ENCODE measurements at regions not wholly inside any gene's neighbourhood (a gene's known extent, or its start where the extent isn't known, plus 50 kb on each side); places are given as distances from the start of the nearest gene placed in this dataset.

DNA sequence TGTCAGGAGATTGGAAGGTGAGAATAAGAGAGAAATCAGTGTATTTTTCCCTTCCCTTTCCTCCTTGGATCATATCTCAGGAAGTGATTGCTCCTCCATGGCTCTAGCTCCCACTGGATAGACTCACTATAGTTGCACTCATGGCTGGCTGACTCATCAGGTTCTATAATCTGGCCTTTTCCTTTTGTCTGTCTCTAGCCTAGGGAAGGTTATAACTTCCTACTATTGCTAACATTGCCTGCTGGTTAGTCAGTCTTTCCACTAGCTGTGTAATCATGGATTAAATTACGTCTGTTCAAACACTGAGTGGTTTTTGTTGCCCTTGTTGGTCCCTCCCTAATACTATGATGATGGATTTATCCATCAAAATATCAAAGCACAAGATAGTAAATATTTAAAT is 195.5 kb upstream of the VEGFC start:
- DNase-seq, result no peak

DNA sequence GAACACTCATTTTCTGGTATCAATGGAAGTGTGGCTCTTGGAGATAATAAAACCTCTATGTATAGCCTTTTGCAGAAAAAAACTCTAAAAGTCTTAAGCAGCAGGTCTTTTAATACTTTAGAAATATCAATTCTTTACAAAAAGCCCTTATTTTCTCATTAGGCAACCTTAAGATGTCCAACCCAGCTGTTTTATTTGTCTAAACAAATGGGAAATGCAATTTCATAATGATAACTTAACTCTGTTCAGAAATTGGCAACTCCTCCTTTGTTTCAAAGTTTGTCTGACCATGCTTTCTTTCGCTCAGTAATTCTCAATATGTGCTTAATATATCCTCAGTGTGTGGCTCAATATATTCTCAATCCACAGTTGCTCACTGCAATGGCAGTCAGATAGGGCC is 196.5 kb upstream of the VEGFC start:
- no peak for DNase-seq

DNA sequence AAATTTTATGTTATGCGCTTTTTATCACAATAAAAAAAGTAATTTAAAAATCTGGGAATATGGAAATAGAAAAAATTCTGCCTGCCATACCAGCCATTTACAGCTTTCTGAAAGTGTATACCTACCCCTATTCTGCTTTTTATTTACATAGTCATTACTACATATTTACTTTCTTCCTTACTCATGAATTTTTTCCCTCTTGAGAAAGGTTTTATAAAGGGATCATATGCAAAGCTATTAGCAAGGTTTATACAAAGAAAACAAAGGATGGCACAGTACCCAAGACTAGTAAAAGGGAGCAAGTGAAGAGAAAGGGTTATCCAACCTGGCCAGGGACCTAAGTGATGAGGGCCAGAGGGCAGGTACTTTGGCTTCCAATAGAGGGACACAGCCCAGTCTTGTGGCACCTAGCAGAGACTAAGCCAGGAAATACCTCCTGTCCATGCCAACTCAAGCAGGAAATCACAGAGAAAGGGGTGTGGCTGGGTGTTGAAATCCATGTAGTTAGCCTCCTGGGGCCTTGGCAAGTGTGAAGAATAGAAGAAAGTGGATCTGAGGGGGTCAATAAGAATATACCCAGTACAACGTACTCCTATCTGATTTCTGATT is 207.3 kb upstream of the VEGFC start:
- DNase-seq, result no peak

DNA sequence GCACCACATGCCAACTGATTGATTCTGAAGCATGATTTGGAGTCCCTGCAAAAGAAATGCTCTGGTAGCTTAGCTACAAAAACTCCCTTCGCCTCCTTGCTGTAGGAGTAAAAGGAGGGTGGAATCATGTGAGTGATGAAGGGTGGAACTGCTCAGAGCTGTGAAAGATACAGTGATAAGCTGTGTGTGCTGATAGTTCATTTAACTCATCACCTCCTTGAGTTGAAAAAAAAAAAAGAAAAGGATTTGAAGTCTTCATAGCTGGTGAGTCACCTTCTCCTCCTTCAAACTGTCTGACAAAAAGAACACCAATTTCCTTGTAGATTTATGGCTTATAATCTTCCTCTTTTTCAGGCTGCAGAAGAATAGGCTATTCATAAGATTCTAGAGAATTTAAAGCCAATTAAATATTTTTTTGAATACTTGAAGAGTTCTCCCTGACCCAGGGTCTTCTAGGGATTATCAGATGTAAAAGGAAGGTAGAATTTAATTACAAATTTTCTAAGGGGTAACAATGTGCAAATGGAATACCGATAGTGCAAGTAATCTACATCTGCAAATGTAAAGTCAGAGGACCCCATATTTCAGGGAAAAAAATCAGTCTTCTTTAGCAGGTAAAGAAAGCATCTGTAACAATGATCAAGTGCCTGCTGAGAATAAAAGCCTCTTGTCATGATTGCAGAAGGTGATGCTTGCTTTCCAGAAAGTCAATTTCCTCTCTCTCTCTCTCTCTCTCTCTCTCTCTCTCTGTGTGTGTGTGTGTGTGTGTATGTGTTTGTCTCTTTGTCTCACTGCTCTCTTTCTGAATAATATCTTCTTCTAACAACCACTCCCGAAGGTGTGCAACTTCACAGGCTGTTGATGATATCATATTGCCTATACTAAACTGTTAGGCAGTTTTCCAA is 208.8 kb upstream of the VEGFC start:
- no peak for DNase-seq

DNA sequence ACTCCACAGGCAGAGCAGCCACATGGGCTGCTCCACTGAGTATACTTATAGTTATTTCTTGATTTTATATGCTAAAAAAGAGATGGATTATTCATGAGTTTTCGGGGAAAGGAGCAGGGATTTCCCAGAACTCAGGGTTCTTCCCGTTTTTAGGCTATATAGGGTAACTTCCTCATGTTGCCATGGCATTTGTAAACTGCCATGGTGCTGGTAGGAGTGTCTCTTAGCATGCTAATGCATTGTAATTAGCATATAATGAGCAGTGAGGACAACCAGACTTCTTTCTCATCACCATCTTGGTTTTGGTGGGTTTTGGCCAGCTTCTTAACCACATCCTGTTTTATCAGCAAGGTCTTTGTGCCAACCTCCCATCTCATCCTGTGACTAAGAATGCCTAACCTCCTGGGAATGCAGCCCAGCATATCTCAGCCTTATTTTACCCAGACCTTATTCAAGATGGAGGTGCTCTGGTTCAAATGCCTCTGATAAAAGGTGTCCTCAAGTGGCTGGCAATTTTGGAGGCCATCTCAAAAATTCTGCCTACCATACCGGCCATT is 213.0 kb upstream of the VEGFC start:
- no peak for DNase-seq

DNA sequence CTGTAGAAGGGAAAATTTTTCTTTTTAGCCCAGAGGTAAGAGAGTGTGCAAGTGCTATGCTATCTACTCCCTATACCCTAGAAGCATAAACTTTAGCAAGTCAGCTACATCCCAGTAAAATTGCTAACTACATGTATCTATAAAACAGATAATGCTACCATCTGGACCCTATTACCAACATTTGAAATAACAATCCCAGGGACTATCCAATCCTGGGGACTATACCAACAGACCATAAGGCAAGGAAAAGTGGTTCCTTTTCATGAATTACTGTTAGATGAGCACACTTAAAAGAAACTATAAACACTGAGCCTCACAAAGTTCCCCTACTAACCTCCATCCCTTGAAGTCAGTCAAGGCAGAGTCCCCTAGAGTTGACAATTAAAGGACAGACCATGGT is 213.6 kb upstream of the VEGFC start:
- no peak for DNase-seq

DNA sequence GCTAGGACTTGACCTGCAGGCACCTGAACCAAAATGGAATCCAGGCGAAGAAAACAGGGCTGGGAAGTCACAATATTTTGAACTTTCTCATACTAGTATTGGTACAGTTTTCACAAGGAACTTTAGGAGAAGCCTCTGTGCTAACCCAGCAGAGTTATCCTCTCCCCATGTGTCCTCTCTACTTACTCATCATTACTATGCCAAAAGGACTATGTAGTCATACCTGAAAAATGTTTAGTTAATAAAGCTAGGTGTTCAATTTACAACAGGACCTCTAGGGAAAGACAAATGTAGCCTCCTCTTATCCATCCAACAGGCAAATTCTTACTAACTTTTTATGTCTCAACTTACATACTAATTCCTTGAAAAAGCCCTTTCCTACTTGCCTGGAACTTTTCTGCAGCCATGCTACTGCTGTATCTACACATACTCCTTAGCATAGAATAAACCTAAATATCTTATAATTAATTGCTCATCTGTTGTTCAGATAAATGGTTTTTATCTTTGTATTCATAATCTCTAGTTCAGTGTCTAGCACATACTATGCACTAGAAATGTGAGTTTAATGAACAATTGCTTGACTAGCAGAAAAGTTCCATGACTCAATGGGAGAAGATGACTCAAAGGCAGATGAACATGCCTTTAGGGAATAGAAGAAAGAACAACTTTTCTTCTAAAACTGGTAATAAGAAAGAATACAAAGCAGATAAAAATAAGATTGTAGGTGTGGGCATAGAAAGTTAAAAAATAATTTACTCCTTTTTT is 215.5 kb upstream of the VEGFC start:
- DNase-seq, result no peak

DNA sequence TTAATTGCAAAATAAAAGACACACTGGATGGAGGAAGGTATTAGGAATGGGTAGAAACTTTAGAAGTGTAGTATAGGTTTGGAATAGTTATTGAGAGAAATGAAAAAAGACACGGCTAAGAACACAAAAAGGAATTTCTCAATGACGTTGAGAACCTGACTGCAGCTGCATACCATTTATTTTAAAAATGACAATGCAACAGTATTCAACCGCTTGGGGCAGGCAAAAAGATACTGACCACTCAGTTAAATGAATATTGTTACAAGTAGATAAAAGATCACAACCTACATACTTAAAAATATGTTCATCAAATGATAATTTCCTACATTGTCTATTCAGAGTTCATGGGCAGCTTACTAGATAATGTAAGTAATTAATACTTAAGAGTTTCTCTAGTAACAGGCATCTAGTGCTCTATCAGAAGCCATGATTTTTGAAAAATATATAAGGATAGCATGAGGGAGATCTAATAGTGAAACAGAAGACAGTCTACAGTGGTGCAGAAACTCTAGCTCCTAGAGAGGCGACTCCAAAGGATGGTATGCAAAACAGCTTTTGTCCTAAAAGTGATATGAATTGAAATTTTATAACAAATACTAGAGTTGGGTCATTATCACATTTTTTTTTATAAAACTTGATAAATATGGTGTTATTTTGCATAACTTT is 216.2 kb upstream of the VEGFC start:
- no peak for DNase-seq

DNA sequence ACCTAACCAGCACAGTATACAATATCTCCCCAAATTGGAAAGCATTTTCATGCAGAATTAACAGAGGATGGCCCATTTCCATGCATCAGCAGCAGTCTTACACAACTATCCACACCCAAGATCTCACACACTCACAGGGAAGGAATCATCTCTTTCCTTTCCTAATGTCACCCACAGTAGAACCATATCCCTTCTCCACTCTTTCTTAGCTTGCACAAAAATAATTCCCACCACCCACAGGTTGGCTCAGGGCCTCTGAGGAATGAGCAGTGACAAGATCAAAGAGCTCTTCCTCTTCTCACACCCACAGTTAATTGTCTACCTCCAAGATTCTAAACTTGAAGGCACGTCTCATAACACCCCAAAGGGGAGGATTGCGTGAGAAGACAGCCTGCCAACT is 217.7 kb upstream of the VEGFC start:
- no peak for DNase-seq

DNA sequence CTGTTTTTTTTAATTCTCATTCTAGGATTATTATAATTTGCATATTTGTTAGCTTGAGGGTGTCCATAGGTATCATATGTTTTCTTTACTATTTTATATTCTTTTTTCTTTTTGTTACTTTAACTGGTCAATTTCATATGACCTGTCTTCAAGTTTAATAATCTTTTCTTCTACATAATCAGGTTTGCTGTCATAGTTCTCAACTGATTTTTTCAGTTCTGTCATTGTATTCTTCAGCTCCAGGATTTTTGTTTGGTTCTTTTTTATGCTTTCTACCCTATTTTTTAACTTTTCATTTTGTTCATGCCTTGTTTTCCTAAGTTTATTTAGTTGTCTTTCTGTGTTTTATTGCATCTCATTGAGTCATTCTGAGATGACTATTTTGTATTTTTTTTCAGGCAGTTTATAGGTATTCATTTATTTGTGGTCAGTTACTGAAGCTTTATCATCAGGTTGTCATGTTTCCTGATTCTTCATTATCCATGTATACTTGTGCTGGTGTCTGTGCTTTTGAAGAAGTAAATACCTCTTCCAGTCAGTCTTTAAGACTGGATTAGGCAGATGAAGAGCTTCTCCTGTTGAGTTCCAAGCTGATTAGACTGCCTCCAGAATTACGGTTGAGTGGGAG is 220.3 kb upstream of the VEGFC start:
- no peak for DNase-seq

DNA sequence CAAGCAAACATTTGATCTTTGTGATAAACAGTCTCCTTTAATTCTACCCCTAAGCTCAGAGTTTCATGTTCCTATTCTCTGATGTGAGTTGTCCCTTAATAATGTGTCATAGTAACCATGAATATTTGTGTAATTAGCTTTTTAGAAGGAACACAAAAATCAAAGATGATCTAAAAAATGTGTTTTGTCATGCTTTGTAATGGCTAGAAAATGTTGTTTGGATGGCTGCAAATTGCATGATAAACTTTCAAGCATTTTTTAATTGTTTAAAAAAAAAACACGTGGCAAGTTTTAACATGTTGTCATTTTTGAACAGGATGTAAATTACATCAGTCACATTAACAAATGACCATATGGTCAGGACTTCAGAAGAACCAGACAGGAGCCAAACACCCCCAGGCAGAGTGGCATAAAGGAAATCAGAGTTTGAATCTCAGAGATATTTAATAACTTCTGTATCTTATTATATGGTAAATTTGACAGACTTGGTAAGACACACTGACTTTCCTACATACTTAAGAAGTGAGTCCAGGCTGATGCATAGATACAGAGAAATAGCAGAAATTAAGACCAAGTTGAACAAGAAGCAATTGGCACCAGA is 223.9 kb upstream of the VEGFC start:
- DNase-seq, result no peak

DNA sequence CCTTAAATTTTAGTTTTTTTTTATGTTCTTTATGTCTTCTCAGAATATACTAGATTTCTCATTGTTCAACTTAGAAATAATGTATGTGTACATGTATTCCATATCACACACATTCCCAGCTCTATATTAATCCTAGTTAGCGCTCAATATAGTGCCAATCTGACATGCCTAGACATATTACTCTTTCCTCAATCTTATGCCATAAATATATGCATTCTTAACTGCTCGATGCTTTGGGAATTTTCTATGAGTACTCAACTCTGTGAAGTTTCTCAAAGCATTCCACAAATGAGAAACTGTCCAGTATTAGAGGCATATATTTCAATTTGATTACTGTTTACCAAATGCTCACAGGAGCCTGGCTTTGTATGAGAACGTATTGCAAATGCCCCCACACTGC is 231.2 kb upstream of the VEGFC start:
- DNase-seq, result no peak

DNA sequence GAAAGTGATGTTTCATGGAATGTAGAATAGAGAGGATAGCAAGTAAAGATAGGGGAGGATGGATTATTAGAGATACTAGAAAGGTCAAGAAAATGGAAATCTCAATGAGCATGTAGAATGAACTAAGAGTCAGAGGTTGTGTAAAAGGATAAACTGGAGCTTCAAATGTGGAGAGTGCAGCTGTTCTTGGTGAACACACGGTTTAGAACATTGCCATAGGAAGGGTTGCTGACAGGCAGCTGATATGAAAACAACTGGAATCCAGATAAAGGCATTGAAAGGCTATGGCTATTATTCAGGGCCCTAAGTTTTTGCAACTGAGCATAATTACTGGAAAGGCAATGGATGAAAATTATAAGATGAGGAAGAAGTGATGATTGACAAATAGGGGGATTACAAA is 239.6 kb upstream of the VEGFC start:
- DNase-seq, result no peak

DNA sequence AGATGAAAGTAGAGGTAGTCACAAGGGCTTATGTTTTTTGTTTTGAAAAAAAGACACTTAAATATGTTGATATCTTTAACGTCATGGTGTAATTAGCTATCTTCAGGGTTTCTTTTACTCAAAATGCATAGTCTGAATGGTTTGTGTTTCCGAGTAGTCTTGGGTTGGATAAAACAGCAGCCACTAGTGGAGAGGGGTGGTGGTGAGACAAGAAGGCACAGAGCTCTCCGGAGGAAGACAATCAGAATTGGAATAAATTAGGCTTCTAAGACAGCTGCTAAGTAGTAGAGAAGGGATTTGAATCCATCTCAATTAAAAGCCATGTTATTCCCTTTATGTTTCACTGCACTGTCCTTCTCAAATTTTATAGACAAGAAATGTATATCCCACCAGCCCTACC is 240.4 kb upstream of the VEGFC start:
- no peak for DNase-seq

DNA sequence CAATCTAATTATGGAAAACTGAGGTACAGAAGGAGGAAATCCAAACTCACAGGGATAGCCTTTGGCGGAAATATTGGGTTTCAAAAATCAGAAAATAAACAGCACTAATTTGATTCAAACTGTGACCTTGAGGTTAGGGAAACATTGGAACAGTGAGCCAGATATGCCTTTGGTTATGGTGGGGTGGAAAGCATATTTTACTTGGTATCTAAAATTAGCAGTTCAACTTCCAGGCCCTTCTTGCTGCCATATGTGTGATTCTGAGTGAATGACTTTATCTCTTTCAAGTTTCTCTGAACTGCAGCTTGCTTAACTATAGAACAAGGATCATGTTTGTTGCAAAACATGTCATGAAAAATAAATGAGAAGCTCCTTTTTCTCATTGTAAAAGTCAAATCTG is 240.9 kb upstream of the VEGFC start:
- DNase-seq, result no peak

DNA sequence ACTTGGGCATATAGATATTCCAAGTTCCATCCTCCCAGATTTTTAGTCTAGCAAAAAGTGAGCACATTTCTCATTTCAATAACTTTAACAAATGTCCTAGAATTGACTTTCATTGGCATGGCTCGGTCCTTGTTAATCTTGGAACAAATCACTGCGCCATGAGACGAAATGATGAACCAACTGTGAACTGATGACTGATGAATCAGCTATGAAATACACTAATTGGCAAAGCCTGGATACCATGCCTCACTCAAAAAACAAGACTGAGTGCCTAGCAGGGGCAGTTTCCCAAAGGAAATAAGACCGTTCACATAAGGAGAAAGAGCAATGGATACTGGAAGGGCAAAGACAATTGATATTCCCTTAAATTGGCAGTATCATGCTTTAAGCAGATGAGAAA is 248.6 kb upstream of the VEGFC start:
- no peak for DNase-seq

DNA sequence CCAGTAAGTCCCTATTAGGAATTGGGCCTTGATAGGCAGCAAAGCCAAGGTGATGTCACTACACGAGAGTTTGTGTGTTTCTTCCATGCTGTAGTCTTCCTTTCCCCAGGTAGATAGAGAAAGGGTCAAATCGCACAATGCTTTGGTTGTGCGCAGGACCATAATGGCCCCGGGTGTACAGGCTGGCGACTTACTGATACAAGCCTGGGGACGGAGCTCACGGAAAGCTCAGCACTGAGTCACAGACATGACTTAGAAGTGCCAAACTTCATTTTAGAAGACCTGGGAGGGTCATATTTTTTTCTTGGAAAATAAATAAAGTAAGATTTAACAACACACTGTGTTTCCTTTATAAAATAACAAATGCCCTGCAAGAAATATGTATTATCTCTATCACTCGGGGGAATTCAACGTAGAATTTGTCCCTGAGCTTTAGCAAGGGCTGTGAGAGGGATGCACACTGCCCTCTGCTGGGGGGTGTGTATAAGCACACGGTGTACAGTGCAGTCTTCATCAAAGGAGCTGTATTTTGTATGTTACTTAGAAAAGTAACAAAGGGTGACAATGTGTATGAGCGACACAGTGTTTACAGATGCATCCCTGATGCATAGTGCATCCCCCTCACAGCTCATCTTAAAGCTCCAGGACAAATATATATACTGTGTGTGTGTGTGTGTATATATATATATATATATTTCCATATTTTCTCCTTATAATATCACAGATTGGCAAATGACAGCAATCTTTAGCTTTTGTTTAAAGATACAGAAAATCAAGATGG is 254.5 kb upstream of the VEGFC start:
- no peak for DNase-seq

DNA sequence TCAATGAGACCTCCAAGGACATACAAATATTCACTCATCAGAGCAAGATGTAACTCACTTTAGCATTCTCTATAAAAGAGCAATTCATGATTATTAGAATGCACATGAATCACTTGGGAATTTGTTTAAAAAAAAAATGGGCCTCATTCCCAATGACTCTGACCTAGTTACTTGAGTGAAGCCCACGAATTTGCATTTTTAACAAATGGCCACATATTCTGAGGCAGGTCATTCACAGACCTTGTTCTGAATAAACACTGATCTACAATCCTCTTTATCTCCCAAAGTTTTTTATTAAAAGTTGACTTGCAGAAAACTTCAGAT is 255.1 kb upstream of the VEGFC start:
- DNase-seq, result no peak

DNA sequence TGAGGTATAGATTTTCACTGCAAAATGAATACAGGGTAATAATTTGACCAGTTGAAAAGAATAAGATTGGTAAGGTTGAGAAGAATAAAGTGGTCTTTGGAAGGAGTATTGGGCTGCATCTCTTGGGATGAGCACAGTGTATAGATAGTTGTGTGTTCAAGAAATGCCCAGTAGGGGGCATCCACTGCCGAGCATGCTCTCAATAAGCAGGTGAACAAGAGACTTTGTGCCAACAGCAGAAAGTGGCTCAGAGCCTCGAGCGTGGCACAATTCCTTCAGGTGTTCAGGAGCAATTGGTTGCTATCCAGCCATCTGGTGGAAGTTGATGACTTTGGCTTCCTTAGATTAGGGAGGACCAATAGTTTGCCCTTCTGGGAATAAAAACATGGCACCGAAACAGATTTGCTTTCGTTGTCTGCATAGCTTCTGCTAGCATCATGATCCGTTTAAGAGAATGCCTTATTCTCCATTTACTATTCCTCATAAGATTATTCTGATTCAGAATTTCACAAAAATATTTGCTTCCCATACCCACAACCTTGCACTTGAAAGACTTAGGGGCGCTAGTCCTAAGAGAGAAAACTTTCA is 258.1 kb upstream of the NEIL3 start:
- DNase-seq, result no peak

DNA sequence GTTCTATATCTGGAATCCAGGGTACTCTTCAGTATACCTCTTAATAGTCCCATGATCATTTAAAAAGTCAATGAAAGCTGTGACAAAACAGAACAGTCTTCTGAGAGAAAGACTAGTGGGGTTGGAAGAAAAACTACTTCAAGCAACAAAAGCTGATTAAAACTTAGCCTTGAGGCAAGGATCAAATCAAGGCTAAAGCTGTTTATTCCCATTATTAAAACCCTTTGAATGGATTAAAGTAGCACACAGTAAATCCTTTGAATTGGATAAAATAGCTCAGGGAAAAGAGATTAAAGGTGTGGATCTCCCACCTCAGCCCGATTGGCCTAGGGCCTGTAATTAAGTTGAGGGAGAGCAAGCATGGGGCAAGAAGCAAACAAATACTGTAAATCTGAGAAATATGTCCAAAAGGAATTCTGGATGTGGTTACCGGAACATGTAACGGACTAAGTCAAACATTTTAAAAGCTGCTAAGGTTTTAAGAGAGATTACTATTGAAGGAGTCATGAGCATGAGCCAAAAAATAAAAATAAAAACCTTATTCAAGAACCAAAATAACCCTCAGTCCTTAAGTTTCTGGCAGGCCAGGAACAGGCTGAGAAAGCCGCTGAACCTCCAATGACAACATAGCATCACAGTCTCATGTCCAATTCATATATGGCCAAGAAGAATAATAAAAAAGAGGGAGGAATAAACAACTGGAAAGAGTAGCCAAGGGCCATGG is 257.3 kb upstream of the NEIL3 start:
- DNase-seq, result no peak
